RWPE2 (cell line): ENCODE measurements at regions not wholly inside any gene's neighbourhood (a gene's known extent, or its start where the extent isn't known, plus 50 kb on each side); places are given as distances from the start of the nearest gene placed in this dataset.

Experiments
- ATAC-seq: fragments of 200-7000 bp; cut with Tn5 transposase; 3 replicates; pipeline ENCODE4 v1.9.1; 2021; ENCODE audit warnings: low read depth
- DNase-seq: peaks from one replicate; pipeline ENCODE4 v3.0.0-alpha.2; 2020; ENCODE audit warnings: low spot score
- H3K27ac ChIP-seq: fragments of 450-650 bp; 2 replicates; pipeline ENCODE4 v1.5.1; 2017; ENCODE audit warnings: mild to moderate bottlenecking; ENCODE audit not compliant: poor library complexity, severe bottlenecking
- H3K27me3 ChIP-seq: fragments of 250-450 bp; sonication (Bioruptor Pico); 2 replicates; pipeline ENCODE4 v1.5.1; 2021; ENCODE audit warnings: mild to moderate bottlenecking, moderate library complexity; ENCODE audit not compliant: insufficient read depth, poor library complexity, severe bottlenecking
- H3K36me3 ChIP-seq: fragments of 250-450 bp; sonication (Bioruptor Pico); 2 replicates; pipeline ENCODE4 v1.5.1; 2020; ENCODE audit warnings: low read depth, mild to moderate bottlenecking, moderate library complexity
- H3K4me1 ChIP-seq: fragments of 250-450 bp; sonication (Bioruptor Pico); 2 replicates; pipeline ENCODE4 v1.5.1; 2021; ENCODE audit warnings: mild to moderate bottlenecking, moderate library complexity; ENCODE audit not compliant: insufficient read depth, poor library complexity, severe bottlenecking
- H3K4me3 ChIP-seq: fragments of 250-450 bp; sonication (Bioruptor Pico); 2 replicates; pipeline ENCODE4 v1.5.1; 2021; ENCODE audit warnings: mild to moderate bottlenecking, moderate library complexity; ENCODE audit not compliant: severe bottlenecking
- H3K9me3 ChIP-seq: fragments of 250-450 bp; sonication (Bioruptor Pico); 2 replicates; pipeline ENCODE4 v1.5.1; 2021; ENCODE audit warnings: mild to moderate bottlenecking, moderate library complexity; ENCODE audit not compliant: severe bottlenecking
- CTCF ChIP-seq: fragments of 450-650 bp; IDR thresholded peaks from one replicate; pipeline ENCODE4 v1.5.1; 2017; ENCODE audit warnings: mild to moderate bottlenecking, moderate library complexity; ENCODE audit not compliant: poor library complexity, severe bottlenecking

GRCh38 chr4:148565801-148566200 lies 123.6 kb upstream of the NR3C2 start:
- H3K9me3 ChIP-seq = no peaks in the 10 kb centered on the region
- ATAC-seq = no peak
- no peak for DNase-seq
- TF ChIP-seq CTCF = no peak
- H3K27ac ChIP-seq = no peak overlapping the region
- H3K36me3 ChIP-seq = no peaks in the 10 kb centered on the region
- H3K27me3 ChIP-seq = no peaks in the 10 kb centered on the region
- H3K4me3 ChIP-seq = no peak overlapping the region
- no peaks in the 10 kb centered on the region for H3K4me1 ChIP-seq

- Histone ChIP-seq H3K9me3 (no peaks in the 10 kb centered on the region), H3K27me3 (no peaks in the 10 kb centered on the region), H3K4me3 (no peak overlapping the region), H3K4me1 (no peaks in the 10 kb centered on the region), H3K27ac (no peak overlapping the region), H3K36me3 (no peaks in the 10 kb centered on the region)
- no peak for TF ChIP-seq CTCF
- ATAC-seq = peak; percentile 49
- DNase-seq = no peak
Measured at GRCh38 chr4:148563684-148564083, 121.5 kb upstream of the NR3C2 start.

- no peaks in the 10 kb centered on the region for H3K27me3 ChIP-seq
- H3K4me3 ChIP-seq = no peak overlapping the region
- ATAC-seq (no peak), DNase-seq (no peak)
- H3K27ac ChIP-seq = no peak overlapping the region
- no peaks in the 10 kb centered on the region for H3K36me3 ChIP-seq
- TF ChIP-seq CTCF = no peak
- no peaks in the 10 kb centered on the region for H3K9me3 ChIP-seq
- H3K4me1 ChIP-seq = no peaks in the 10 kb centered on the region
Measured at GRCh38 chr4:148561467-148561866, 119.3 kb upstream of the NR3C2 start.

- Histone ChIP-seq H3K4me1 (no peaks in the 10 kb centered on the region), H3K36me3 (no peaks in the 10 kb centered on the region), H3K4me3 (no peak overlapping the region), H3K27ac (no peak overlapping the region), H3K9me3 (no peaks in the 10 kb centered on the region), H3K27me3 (no peaks in the 10 kb centered on the region)
- no peak for TF ChIP-seq CTCF
- no peak for DNase-seq
- no peak for ATAC-seq
Measured at GRCh38 chr4:148557793-148558192, 115.6 kb upstream of the NR3C2 start.

- Histone ChIP-seq H3K27me3 (no peaks in the 10 kb centered on the region), H3K36me3 (no peaks in the 10 kb centered on the region), H3K4me1 (no peaks in the 10 kb centered on the region), H3K9me3 (no peaks in the 10 kb centered on the region), H3K27ac (no peak overlapping the region), H3K4me3 (no peak overlapping the region)
- no peak for ATAC-seq
- no peak for DNase-seq
- no peak for TF ChIP-seq CTCF
Measured at GRCh38 chr4:148550788-148551187, 108.6 kb upstream of the NR3C2 start.
